ENCODE measurements at regions not wholly inside any gene's neighbourhood (a gene's known extent, or its start where the extent isn't known, plus 50 kb on each side); places are given as distances from the start of the nearest gene placed in this dataset.

DNA sequence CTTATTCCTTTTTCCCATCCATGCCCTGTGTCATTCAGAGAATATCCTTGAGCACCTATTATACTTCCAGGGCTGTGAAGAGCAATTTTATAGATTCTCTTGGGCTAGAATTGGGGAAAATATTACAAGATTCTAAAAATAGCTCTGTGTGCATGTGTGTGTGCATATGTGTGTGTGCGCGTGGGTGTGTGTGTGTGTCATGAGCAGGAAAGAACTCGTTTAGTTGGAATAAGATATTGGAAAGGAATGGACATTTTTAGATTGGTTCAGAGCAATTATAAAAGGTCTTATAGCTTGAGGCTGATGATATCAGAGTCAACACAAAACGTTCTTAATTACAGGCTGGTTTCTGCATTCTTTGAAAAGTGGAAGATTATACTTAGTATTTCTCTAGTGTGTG, 212.1 kb upstream of the COPS8 start:
- DNase-seq (ENCODE audit: low spot score): no peak

DNA sequence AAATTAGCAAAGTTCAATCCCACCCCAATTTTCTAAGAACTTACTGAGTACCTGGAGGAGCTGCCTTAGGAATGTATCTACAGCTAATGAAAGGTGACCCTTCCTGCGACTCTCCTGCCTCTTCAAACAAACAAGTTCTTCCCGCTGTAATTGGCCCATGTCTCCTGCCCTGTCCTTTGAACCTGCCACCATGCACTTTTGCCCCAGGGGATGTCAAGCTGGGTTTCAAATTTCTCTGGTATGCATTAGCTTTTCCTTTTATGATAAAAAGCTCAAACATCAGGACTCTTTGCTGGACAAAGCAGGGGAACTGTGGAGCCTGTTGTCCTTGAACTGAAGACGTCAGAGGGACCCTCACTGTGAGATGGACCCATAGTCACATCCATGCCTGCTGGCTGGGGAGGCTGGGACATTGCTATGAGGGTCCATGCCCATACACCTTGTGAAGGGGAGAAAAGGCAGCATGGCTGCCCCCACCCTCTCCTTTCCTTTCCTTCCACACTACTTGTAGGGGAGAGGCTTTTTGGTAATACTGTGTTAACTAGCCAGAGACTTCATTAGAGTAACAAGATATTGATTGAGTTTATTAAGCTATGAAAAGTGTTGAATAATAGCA, 210.7 kb upstream of the COPS8 start:
- no peak for DNase-seq (ENCODE audit: low spot score)

- no peak for DNase-seq (ENCODE audit: low spot score)
Measured at GRCh38 chr2:236875906-236876505, 209.7 kb upstream of the COPS8 start.

DNA sequence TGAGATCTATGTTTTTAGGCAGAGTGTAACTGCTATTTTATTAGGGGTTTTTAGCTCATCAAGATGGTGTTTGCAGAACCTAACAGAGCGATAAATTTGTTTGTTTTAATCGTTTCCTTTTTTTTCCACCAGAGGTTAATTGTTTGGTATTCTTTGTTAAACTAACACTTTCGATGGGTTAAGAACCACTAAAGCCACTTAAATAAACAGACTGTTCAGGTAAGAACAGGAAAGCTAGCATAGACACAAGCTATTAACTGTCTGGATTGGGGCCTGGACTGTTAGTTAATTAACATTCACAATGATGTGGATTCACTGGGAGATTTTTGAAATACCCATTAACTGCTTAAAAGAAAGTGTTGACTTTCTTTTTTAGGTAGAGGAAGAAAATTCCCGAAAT, 209.0 kb upstream of the COPS8 start:
- no peak for DNase-seq (ENCODE audit: low spot score)

GRCh38 chr2:236877972-236878371, 207.7 kb upstream of the COPS8 start:
- no peak for DNase-seq (ENCODE audit: low spot score)

DNA sequence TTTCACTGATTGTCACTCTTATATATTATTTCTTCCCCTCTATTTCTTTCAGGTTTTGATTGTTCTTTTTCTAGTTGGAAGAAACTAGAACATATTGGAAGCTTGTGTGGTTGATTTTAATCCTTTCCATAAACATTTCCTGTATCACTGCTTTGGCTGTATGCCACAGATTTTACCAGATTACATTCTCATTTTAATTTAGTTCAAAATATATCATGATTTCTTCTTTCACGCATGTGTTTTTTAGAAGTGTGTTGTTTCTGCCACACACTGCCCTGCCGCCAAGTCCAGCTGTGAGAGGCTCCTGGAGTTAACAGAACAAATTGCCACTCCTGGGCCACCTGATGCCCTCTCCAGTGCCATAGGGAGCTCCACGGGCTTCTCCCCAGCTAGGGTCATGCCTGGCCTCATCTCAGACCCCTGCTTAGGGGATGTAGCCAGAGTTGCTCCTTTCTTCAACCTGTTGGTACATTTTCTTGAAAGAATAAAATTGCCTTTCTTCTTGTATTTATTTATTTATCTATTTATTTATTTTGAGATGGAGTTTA, 206.2 kb upstream of the COPS8 start:
- DNase-seq (ENCODE audit: low spot score): no peak

GRCh38 chr2:236882074-236882473, 203.6 kb upstream of the COPS8 start:
- no peak for DNase-seq (ENCODE audit: low spot score)

GRCh38 chr2:236882930-236883329, 202.8 kb upstream of the COPS8 start:
- DNase-seq (ENCODE audit: low spot score): no peak

DNA sequence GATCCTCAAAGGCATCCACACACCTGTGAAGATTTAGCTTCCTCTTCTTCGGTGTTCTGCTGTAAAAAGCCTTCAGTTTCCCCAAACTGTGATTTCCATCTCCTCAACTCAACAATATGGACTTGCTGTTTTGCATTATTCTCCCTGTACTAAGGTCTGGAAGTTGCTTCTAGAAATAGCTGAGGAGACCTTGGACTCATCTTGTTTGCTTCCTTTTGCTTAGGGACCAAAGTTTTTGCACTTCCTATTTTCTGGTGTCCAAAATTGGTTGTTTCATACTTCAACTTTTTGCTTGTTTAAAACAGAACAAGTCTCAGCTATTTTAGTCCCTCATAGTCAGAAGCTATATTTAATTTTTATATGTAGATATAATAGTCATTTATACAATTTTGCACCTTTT, 201.9 kb upstream of the COPS8 start:
- DNase-seq (ENCODE audit: low spot score): peak; percentile 29

DNA sequence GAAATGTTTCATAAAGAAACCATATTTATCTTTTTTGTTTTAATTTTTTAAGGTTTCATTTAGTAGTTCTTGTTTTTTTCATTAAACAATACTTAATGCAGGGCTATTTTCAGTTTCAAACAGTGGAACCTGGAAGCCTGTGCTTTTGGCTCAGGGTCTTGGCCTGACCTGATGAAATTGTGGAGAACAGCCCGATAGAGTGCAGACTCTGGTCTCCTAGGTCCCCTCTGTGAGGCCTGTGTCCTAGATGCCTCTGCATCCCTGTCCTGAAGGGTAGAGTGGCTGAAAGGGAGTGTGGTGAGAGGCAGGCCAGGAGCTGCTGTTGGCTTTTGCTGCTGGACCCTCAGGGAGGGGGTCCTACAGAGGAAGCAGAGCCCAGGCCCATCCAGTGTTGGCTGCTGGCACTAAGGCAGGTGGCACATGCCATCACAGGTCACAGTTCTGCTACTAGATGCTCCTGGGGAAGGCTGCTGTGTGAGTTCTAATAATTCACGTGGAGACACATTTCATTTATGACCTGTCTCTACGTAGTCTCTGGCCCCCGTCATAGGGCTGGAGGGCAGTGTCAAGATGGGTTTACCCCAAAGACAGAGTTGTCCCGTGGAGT, 201.0 kb upstream of the COPS8 start:
- no peak for DNase-seq (ENCODE audit: low spot score)

DNA sequence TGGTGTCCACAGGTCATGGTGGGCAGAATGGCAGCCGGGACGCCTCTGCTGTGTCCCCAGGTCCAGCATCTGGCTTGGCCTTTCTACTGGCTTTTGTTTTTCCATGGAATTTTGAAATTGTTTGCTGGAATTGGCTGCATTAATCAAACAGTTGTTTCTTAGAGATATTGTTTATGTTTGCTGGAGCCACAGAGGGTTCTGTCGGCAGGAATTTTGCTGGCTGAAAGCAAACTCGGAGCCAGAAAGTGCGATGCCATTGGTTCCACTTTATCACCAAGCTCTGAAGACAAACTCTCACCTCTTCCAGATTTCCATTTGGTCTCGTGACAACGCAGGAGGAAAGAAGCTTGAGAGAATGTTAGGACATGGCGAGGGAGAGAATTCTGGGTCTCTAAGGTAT, 199.2 kb upstream of the COPS8 start:
- DNase-seq (ENCODE audit: low spot score): no peak

DNA sequence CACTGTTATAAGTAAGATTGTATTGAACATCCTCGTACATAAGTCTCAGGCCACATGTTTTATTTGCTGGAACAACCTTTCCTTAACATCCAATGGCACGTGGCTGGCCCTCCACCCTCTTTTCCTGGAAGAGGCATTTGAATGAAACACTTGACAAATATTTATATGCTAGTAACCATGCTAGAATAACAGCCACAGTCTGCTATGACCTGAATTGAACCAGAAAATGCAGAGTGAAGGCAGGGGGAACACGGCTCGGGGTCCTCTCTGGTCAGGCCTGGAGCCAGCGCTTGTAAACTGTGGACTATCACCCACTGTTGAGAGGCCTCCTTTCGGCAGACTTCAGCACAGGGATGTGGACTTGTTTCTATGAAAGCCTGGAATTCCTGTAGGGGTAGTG, 198.2 kb upstream of the COPS8 start:
- no peak for DNase-seq (ENCODE audit: low spot score)

DNA sequence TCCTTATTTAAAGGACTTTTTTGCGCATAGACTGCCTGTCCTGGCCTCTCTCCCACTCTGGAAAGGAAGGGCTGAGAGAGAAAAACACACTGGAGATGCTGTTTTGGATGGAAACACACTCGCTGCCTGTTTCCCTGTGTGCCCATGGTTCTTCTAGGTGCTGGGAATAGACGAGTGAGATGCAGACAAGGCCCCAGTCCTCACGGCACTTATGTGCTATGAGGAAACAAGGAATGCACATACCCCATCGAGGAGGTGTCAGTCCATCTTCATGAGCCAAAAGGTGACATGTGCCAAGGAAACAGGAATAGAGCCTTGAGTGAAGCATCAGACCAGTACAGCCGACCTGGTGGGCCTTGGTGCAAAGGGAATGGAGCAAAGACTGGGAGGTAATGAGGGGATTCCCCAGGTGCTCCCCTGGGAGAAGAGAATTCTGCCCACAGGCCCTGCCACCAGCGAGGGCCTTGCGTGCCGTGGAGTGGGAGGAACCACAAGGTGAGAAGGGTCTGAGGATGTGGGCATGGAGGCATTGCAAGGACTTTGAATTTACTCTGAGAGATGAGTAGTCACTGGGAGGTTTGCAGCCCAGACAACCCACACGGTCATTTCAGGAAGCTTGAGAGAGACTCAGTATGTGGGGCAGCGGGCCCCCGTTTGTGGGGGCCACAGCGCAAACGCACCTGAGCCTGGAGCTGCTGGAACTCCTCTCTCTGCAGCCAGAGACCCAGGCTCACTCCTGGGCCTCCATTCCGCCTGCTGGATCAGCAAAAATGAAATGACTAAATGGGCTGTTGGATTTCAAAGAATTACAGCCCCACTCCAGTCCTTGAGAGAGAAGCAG, 197.5 kb upstream of the COPS8 start:
- DNase-seq (ENCODE audit: low spot score): no peak

DNA sequence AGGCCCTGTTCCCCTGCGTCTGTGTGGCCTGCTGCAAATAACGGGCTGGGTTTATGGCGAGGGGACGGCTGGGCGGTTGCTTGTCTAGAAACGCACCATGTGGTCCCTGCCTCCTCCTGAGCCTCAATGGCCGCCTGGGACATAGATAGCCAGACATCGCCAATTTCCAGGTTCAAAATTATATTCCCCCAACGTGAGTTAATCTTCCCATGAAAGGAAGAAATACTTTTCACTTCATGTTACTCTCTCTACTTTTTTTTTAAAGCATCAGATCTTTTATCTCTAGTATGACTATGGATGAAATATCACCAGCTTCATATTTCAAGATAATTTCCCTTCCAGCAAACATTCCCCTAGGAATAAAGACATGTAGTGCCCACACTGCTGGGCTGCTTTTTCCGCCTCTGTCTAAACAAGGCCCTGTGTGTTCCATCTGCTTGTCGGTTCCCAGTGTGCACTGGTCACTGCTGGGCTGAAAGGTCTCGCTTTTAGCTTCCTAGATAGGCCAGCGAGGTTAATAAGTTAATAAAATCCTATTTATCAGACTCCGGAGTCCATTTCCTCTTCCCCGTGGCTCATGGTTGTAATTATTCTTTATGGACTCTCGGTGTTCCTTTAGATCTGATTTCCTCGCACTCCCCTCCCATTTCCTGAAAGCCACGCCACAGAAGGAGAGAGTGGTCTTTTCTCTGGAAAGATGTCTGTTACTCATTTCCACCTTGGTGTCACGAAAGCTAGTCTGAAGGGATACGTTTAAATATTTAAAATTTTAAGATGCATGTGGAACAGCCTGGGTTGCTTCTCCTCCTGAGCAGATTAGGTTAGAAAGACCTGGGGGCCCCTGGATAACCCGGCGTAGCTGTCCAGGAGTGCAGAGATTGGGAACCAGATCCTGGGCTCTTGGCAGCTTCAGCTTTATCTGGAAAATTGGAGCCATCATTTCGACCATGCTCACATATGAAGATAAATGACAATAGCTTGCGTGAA, 196.6 kb upstream of the COPS8 start:
- DNase-seq (ENCODE audit: low spot score): no peak

GRCh38 chr2:236889791-236890704, 195.6 kb upstream of the COPS8 start:
- DNase-seq (ENCODE audit: low spot score): no peak

GRCh38 chr2:236892721-236893120, 193.0 kb upstream of the COPS8 start:
- DNase-seq (ENCODE audit: low spot score): no peak

GRCh38 chr2:236894791-236895190, 190.9 kb upstream of the COPS8 start:
- DNase-seq (ENCODE audit: low spot score): no peak

GRCh38 chr2:236895497-236895896, 190.2 kb upstream of the COPS8 start:
- no peak for DNase-seq (ENCODE audit: low spot score)

DNA sequence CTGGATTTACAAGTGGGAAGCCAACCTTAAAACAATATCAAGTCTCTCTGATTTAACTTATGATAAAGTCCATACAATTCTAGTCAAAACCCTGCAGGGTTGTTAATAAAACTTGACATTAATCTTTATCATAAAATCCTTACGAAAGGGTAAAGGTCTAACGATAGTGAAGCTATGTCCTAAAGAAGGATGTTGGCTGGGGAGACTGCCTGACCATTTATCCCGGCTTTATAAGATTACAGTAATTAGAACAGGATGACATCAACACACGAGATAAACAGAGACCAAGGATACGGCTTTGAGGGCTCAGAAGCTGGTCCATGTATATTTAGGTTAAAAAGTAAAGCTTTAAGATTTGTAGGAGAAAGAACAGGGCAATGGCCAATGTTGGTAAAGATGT, 189.0 kb upstream of the COPS8 start:
- no peak for DNase-seq (ENCODE audit: low spot score)

DNA sequence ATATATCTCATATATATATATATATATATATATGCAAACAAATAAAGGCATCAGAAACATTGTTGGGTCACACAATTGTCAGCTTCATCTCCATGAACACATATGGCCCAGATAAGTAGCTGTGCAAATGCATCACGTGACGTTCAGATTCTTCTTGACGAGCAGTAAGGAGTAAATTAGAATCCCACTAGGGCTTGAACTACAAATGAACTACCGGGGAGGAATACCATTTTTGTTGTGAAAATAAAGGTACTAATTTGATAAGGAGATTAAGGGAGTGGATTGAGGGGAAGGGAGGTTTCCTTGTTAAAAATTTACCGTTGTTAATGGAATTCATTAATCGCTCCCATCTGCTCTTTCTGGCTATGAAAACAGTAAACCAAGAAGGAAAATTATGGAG, 186.5 kb upstream of the COPS8 start:
- no peak for DNase-seq (ENCODE audit: low spot score)

Measured in pons (tissue), 1 donor.